SK-N-MC (cell line): ENCODE measurements at regions not wholly inside any gene's neighbourhood (a gene's known extent, or its start where the extent isn't known, plus 50 kb on each side); places are given as distances from the start of the nearest gene placed in this dataset.

Source experiments
- EZH2 ChIP-seq: fragments of 200-600 bp; sonication (generic); IDR thresholded peaks from one replicate; pipeline ENCODE4 v1.6.1; 2017; ENCODE audit warnings: antibody characterized with exemption
- POLR2AphosphoS5 ChIP-seq: IDR thresholded peaks from 2 replicates; pipeline ENCODE4 v1.6.1; 2012; ENCODE audit warnings: mild to moderate bottlenecking, low read depth, low read length, borderline replicate concordance

- TF ChIP-seq POLR2AphosphoS5 (no peak), EZH2 (no peak)
Measured at GRCh38 chr13:22497991-22498780, 682.6 kb upstream of the SGCG start.
